RWPE2 (cell line): ENCODE measurements at regions not wholly inside any gene's neighbourhood (a gene's known extent, or its start where the extent isn't known, plus 50 kb on each side); places are given as distances from the start of the nearest gene placed in this dataset.

Experiments
- ATAC-seq: fragments of 200-7000 bp; cut with Tn5 transposase; 3 replicates; pipeline ENCODE4 v1.9.1; 2021; ENCODE audit warnings: low read depth
- DNase-seq: peaks from one replicate; pipeline ENCODE4 v3.0.0-alpha.2; 2020; ENCODE audit warnings: low spot score
- H3K27ac ChIP-seq: fragments of 450-650 bp; 2 replicates; pipeline ENCODE4 v1.5.1; 2017; ENCODE audit warnings: mild to moderate bottlenecking; ENCODE audit not compliant: poor library complexity, severe bottlenecking
- H3K27me3 ChIP-seq: fragments of 250-450 bp; sonication (Bioruptor Pico); 2 replicates; pipeline ENCODE4 v1.5.1; 2021; ENCODE audit warnings: mild to moderate bottlenecking, moderate library complexity; ENCODE audit not compliant: insufficient read depth, poor library complexity, severe bottlenecking
- H3K36me3 ChIP-seq: fragments of 250-450 bp; sonication (Bioruptor Pico); 2 replicates; pipeline ENCODE4 v1.5.1; 2020; ENCODE audit warnings: low read depth, mild to moderate bottlenecking, moderate library complexity
- H3K4me1 ChIP-seq: fragments of 250-450 bp; sonication (Bioruptor Pico); 2 replicates; pipeline ENCODE4 v1.5.1; 2021; ENCODE audit warnings: mild to moderate bottlenecking, moderate library complexity; ENCODE audit not compliant: insufficient read depth, poor library complexity, severe bottlenecking
- H3K4me3 ChIP-seq: fragments of 250-450 bp; sonication (Bioruptor Pico); 2 replicates; pipeline ENCODE4 v1.5.1; 2021; ENCODE audit warnings: mild to moderate bottlenecking, moderate library complexity; ENCODE audit not compliant: severe bottlenecking
- H3K9me3 ChIP-seq: fragments of 250-450 bp; sonication (Bioruptor Pico); 2 replicates; pipeline ENCODE4 v1.5.1; 2021; ENCODE audit warnings: mild to moderate bottlenecking, moderate library complexity; ENCODE audit not compliant: severe bottlenecking
- TF ChIP-seq, protein P1 (sequence below): fragments of 450-650 bp; IDR thresholded peaks from one replicate; pipeline ENCODE4 v1.5.1; 2017; ENCODE audit warnings: mild to moderate bottlenecking, moderate library complexity; ENCODE audit not compliant: poor library complexity, severe bottlenecking

DNA sequence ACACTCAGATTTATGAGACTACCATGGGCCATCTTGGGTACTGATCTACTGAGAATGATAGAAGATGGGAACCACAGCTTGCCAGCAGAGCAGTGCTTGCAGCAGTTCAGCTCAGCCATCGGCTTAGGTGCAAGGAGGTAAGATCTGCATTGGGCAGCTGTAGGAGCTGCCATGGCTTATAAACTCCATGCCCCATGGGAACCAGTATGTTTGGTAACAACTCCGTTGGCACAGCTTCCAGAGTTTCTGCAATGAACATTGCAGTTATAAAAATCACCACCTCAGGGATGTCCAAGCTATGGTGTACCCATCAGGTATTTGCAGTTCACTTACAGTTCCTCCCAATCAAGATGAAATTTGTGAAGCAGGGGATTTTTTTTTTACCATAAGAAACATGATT is 299.1 kb upstream of the ROPN1 start:
- Histone ChIP-seq H3K36me3 (no peaks in the 10 kb centered on the region), H3K27me3 (peaks cover 22% of the 10 kb centered on the region), H3K9me3 (no peaks in the 10 kb centered on the region), H3K4me1 (no peaks in the 10 kb centered on the region), H3K27ac (no peak overlapping the region), H3K4me3 (no peak overlapping the region)
- no peak for ATAC-seq
- DNase-seq = no peak
- TF ChIP-seq, protein P1, sequence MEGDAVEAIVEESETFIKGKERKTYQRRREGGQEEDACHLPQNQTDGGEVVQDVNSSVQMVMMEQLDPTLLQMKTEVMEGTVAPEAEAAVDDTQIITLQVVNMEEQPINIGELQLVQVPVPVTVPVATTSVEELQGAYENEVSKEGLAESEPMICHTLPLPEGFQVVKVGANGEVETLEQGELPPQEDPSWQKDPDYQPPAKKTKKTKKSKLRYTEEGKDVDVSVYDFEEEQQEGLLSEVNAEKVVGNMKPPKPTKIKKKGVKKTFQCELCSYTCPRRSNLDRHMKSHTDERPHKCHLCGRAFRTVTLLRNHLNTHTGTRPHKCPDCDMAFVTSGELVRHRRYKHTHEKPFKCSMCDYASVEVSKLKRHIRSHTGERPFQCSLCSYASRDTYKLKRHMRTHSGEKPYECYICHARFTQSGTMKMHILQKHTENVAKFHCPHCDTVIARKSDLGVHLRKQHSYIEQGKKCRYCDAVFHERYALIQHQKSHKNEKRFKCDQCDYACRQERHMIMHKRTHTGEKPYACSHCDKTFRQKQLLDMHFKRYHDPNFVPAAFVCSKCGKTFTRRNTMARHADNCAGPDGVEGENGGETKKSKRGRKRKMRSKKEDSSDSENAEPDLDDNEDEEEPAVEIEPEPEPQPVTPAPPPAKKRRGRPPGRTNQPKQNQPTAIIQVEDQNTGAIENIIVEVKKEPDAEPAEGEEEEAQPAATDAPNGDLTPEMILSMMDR = no peak

DNA sequence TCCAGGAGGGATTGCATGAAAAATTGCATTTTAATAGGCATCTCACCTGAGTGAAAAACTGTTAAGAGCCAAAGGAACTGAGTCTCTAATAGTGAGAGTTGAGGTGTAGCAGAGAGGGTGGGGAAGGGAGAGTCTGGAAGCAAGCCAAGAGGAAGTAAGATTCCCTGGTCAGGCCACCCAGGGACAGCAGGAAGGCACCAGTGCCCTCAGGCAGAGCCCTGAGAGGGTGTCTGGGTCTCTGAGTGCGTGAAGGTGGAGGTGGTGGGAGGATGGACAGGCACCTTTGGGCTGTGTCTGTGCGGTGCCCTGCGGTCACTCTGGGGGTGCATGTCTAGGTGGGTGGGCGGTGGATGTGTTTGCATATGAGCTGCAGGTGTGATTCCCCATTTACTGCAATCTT is 300.4 kb upstream of the ROPN1 start:
- TF ChIP-seq, protein P1 = no peak
- no peaks in the 10 kb centered on the region for H3K9me3 ChIP-seq
- H3K36me3 ChIP-seq = no peaks in the 10 kb centered on the region
- DNase-seq (no peak), ATAC-seq (no peak)
- no peak overlapping the region for H3K27ac ChIP-seq
- no peak overlapping the region for H3K4me3 ChIP-seq
- no peaks in the 10 kb centered on the region for H3K4me1 ChIP-seq
- peaks cover 22% of the 10 kb centered on the region for H3K27me3 ChIP-seq

GRCh38 chr3:124293584-124293983 is 301.7 kb upstream of the ROPN1 start:
- Histone ChIP-seq H3K4me3 (no peak overlapping the region), H3K9me3 (no peaks in the 10 kb centered on the region), H3K27me3 (peaks cover 22% of the 10 kb centered on the region), H3K27ac (no peak overlapping the region), H3K36me3 (no peaks in the 10 kb centered on the region), H3K4me1 (no peaks in the 10 kb centered on the region)
- TF ChIP-seq, protein P1 = no peak
- ATAC-seq (no peak), DNase-seq (no peak)

DNA sequence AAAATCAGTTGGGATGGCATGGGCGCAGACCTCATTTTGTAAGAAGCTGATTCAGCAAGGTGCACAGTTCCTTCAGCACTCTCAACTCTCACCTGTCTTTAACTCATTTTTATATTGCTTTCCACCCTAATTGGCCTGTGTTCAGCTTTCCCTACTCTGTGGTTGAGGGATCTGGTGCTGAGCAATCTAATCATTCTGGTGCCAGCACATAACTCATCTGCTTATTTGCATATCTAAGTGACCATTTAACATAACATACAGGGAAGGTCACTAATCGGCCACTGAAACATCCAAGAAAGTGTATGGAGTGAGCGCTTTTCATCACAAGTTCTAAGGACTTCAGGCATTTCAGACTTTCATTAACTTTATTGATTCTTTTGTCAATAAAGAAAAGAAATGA is 303.4 kb upstream of the ROPN1 start:
- Histone ChIP-seq H3K36me3 (no peaks in the 10 kb centered on the region), H3K4me3 (no peak overlapping the region), H3K27ac (no peak overlapping the region), H3K4me1 (no peaks in the 10 kb centered on the region), H3K27me3 (peaks cover 19% of the 10 kb centered on the region), H3K9me3 (no peaks in the 10 kb centered on the region)
- TF ChIP-seq, protein P1 = no peak
- DNase-seq = no peak
- no peak for ATAC-seq

DNA sequence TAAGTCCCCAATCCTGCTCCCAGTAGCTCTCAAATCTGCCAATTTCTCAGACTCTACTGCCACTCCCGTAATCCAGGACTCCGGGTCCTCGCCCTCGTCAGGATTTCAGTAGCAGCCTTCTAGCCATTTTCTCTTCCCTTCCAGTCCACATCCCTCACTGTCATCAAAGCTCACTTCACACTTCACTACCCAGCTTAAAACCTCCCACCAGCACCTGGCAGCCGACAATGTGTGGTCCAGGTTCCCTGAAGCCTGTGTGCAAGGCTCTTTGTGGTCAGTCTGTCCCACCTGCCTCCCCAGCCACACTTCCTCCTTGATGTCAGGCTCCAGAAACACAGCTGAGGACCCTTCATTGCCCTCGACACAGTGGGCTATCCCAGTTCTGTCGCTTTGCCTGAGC is 304.5 kb upstream of the ROPN1 start:
- H3K36me3 ChIP-seq = no peaks in the 10 kb centered on the region
- no peaks in the 10 kb centered on the region for H3K4me1 ChIP-seq
- ATAC-seq (no peak), DNase-seq (no peak)
- TF ChIP-seq, protein P1 = no peak
- H3K4me3 ChIP-seq = no peak overlapping the region
- H3K27me3 ChIP-seq = peaks cover 13% of the 10 kb centered on the region
- no peak overlapping the region for H3K27ac ChIP-seq
- H3K9me3 ChIP-seq = no peaks in the 10 kb centered on the region
